IMR-90 (cell line): ENCODE measurements at regions not wholly inside any gene's neighbourhood (a gene's known extent, or its start where the extent isn't known, plus 50 kb on each side); places are given as distances from the start of the nearest gene placed in this dataset.

Experiments used
- ATAC-seq: fragments of 200-7000 bp; cut with Tn5 transposase; 2 replicates; pipeline ENCODE4 v1.9.1; 2020; ENCODE audit warnings: low read depth, mild to moderate bottlenecking, moderate library complexity
- BruUV-seq: library from RNA; stranded (reverse); fragments of 400-500 nt; replicated peaks from 2 replicates; lab custom pipeline; 2021; lab: Mats Ljungman, UMichigan
- CTCF ChIA-PET: fragments of 300-600 bp; formaldehyde crosslinking; extraction: SDS; loops from one replicate; lab custom pipeline; 2021; ENCODE audit warnings: antibody characterized with exemption; lab: Yijun Ruan, JAX
- POLR2A ChIA-PET: fragments of 300-600 bp; sonication (Branson Sonifier 250); formaldehyde crosslinking; loops from one replicate; lab custom pipeline; 2022; ENCODE audit warnings: antibody characterized with exemption; ENCODE audit not compliant: unreplicated experiment; lab: Charles Lee
- DNase-seq: peaks from one replicate; pipeline ENCODE4 v3.0.0; 2013
- H2AFZ ChIP-seq: replicated peaks from 2 replicates; pipeline ENCODE3; 2013; ENCODE audit warnings: low read length, mild to moderate bottlenecking; ENCODE audit not compliant: poor library complexity
- H2AK5ac ChIP-seq: 2 replicates; pipeline ENCODE4 v1.6.1; 2013; ENCODE audit warnings: low read depth, low read length, inconsistent platforms
- H2AK9ac ChIP-seq: replicated peaks from 2 replicates; pipeline ENCODE3; 2013; ENCODE audit warnings: mild to moderate bottlenecking, low read depth, low read length, moderate library complexity; ENCODE audit not compliant: poor library complexity
- H2BK120ac ChIP-seq: 2 replicates; pipeline ENCODE4 v1.6.1; 2013; ENCODE audit warnings: low read depth, low read length, inconsistent platforms
- H2BK15ac ChIP-seq: 3 replicates; pipeline ENCODE4 v1.6.1; 2013; ENCODE audit warnings: low read depth, low read length, inconsistent platforms
- H2BK20ac ChIP-seq: 2 replicates; pipeline ENCODE4 v1.6.1; 2013; ENCODE audit warnings: low read depth, mild to moderate bottlenecking, inconsistent platforms, low read length, moderate library complexity
- H2BK5ac ChIP-seq: 2 replicates; pipeline ENCODE4 v1.6.1; 2013; ENCODE audit warnings: mild to moderate bottlenecking, low read depth, low read length, inconsistent platforms; ENCODE audit not compliant: poor library complexity, severe bottlenecking
- H3K14ac ChIP-seq: replicated peaks from 2 replicates; pipeline ENCODE4 v1.6.1; 2013; ENCODE audit warnings: low read depth, low read length, inconsistent platforms
- H3K18ac ChIP-seq: 2 replicates; pipeline ENCODE4 v1.6.1; 2013; ENCODE audit warnings: low read depth, low read length, control low read depth
- H3K23ac ChIP-seq: 2 replicates; pipeline ENCODE4 v1.6.1; 2013; ENCODE audit warnings: low read depth, low read length, inconsistent platforms
- H3K27ac ChIP-seq: 2 replicates; pipeline ENCODE4 v1.5.1; 2013; ENCODE audit warnings: mild to moderate bottlenecking, control low read depth, low read length; ENCODE audit not compliant: insufficient read depth
- H3K27me3 ChIP-seq: 2 replicates; pipeline ENCODE4 v1.6.1; 2013; ENCODE audit warnings: low read length; ENCODE audit not compliant: control insufficient read depth, insufficient read depth
- H3K36me3 ChIP-seq: 2 replicates; pipeline ENCODE4 v1.6.1; 2013; ENCODE audit warnings: low read length, mixed read lengths; ENCODE audit not compliant: control insufficient read depth, insufficient read depth
- H3K4ac ChIP-seq: 2 replicates; pipeline ENCODE4 v1.6.1; 2013; ENCODE audit warnings: low read depth, low read length, inconsistent platforms
- H3K4me1 ChIP-seq: 2 replicates; pipeline ENCODE4 v1.6.1; 2013; ENCODE audit warnings: low read length, mixed read lengths; ENCODE audit not compliant: control insufficient read depth, insufficient read depth
- H3K4me2 ChIP-seq: 2 replicates; pipeline ENCODE4 v1.6.1; 2013; ENCODE audit warnings: low read depth, mild to moderate bottlenecking, control low read depth, low read length, moderate library complexity
- H3K4me3 ChIP-seq: 2 replicates; pipeline ENCODE4 v1.5.1; 2013; ENCODE audit warnings: low read depth, mild to moderate bottlenecking, control low read depth, low read length, moderate library complexity; ENCODE audit not compliant: insufficient read depth
- H3K56ac ChIP-seq: 2 replicates; pipeline ENCODE4 v1.6.1; 2013; ENCODE audit warnings: low read length, inconsistent platforms; ENCODE audit not compliant: insufficient read depth; ENCODE audit errors: extremely low read depth
- H3K79me1 ChIP-seq, 2 experiments: 2 replicates each; pipeline ENCODE4 v1.6.1; 2013; ENCODE audit warnings: low read length in 2 of 2, inconsistent platforms in 1 of 2, low read depth in 1 of 2
- H3K9ac ChIP-seq: 2 replicates; pipeline ENCODE4 v1.6.1; 2013; ENCODE audit warnings: low read depth, low read length, control low read depth
- H3K9me1 ChIP-seq: 2 replicates; pipeline ENCODE4 v1.6.1; 2013; ENCODE audit warnings: low read length, inconsistent platforms; ENCODE audit not compliant: insufficient read depth
- H3K9me3 ChIP-seq: 2 replicates; pipeline ENCODE4 v1.6.1; 2013; ENCODE audit warnings: low read length; ENCODE audit not compliant: control insufficient read depth, insufficient read depth
- H4K20me1 ChIP-seq: 2 replicates; pipeline ENCODE4 v1.6.1; 2013; ENCODE audit warnings: low read length, inconsistent platforms; ENCODE audit not compliant: insufficient read depth
- H4K5ac ChIP-seq: 2 replicates; pipeline ENCODE4 v1.6.1; 2013; ENCODE audit warnings: mild to moderate bottlenecking, low read depth, low read length, control low read depth
- H4K8ac ChIP-seq, 2 experiments: 2 replicates each; pipeline ENCODE4 v1.6.1; 2013; ENCODE audit warnings: low read depth in 2 of 2, low read length in 2 of 2, control low read depth in 1 of 2, inconsistent platforms in 1 of 2
- H4K91ac ChIP-seq: 2 replicates; pipeline ENCODE4 v1.6.1; 2013; ENCODE audit warnings: low read depth, low read length, inconsistent platforms; ENCODE audit not compliant: insufficient read depth
- BHLHE40 ChIP-seq: fragments of 150-350 bp; IDR thresholded peaks from 2 replicates; pipeline ENCODE4 v1.6.1; 2016; ENCODE audit warnings: mild to moderate bottlenecking, low read depth, low read length
- CEBPB ChIP-seq: IDR thresholded peaks from 2 replicates; pipeline ENCODE4 v1.6.1; 2012; ENCODE audit warnings: low read depth, low read length, improper control_type of control experiment
- CHD1 ChIP-seq: IDR thresholded peaks from 2 replicates; pipeline ENCODE4 v1.6.1; 2012; ENCODE audit warnings: low read depth, low read length, improper control_type of control experiment
- FOS ChIP-seq: fragments of 150-350 bp; IDR thresholded peaks from 2 replicates; pipeline ENCODE4 v1.6.1; 2016; ENCODE audit warnings: low read depth, low read length
- MAFK ChIP-seq: IDR thresholded peaks from 2 replicates; pipeline ENCODE4 v1.6.1; 2012; ENCODE audit warnings: low read depth, low read length, improper control_type of control experiment
- MXI1 ChIP-seq: IDR thresholded peaks from 2 replicates; pipeline ENCODE4 v1.6.1; 2012; ENCODE audit warnings: low read depth, mild to moderate bottlenecking, low read length, moderate library complexity, borderline replicate concordance
- POLR2A ChIP-seq: IDR thresholded peaks from 2 replicates; pipeline ENCODE4 v1.6.1; 2012; ENCODE audit warnings: mild to moderate bottlenecking, low read depth, low read length
- RCOR1 ChIP-seq: IDR thresholded peaks from 2 replicates; pipeline ENCODE4 v1.6.1; 2012; ENCODE audit warnings: mild to moderate bottlenecking, low read length, improper control_type of control experiment; ENCODE audit not compliant: insufficient replicate concordance
- RFX5 ChIP-seq: IDR thresholded peaks from 2 replicates; pipeline ENCODE4 v1.8.0; 2012; ENCODE audit warnings: low read depth, mild to moderate bottlenecking, low read length, moderate library complexity
- SMC3 ChIP-seq: fragments of 150-350 bp; IDR thresholded peaks from 2 replicates; pipeline ENCODE4 v1.6.1; 2016; ENCODE audit warnings: low read depth, mild to moderate bottlenecking, antibody characterized with exemption, low read length, moderate library complexity
- dilution Hi-C: fragments of 300-500 bp; cut with HindIII; formaldehyde crosslinking; loops from one replicate; pipeline ENCODE4 v1.14.3; 2018; ENCODE audit warnings: low sequenced_read_pairs; ENCODE audit not compliant: unreplicated experiment
- in situ Hi-C: fragments of 300-500 bp; cut with MboI; formaldehyde crosslinking; loops from 3 replicates; pipeline ENCODE4 v1.14.3; 2019; ENCODE audit warnings: low sequenced_read_pairs, inconsistent platforms, mixed read lengths
- intact Hi-C: fragments of 100-400 bp; cut with micrococcal nuclease; formaldehyde crosslinking; loops from 2 replicates; pipeline ENCODE4 v1.10.0; 2022
- TF ChIP-seq, protein P1 (sequence below): fragments of 150-350 bp; IDR thresholded peaks from 2 replicates; pipeline ENCODE4 v1.6.1; 2017; ENCODE audit warnings: mild to moderate bottlenecking, antibody characterized with exemption, low read length, low read depth

DNA sequence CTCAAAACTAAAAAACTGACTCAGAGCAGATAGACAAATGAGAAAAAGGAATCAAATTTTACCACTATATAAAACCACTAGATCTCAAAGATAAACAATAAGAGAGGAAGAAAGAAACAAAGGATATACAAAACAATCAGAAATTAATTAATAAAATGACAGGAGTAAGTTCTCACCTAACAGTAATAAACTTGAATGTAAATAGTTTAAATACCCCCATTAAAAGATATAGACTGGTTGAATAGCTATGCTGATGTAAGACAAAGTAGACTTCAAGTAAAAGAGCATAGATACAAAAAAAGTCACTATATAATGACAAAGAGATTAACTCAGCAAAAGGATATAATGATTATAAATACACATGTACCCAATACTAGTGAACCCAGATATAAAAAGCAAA, 72.3 kb upstream of the GNAZ start:
- BruUV-seq: no TSS peak

More for the DNA sequence above, 72.3 kb upstream of the GNAZ start:
- intact Hi-C loops (no loop called here), dilution Hi-C loops (no loop called here), in situ Hi-C loops (no loop called here)
- H3K4me1 ChIP-seq: no peaks in the 10 kb centered on the region
- no peaks in the 10 kb centered on the region for H3K27me3 ChIP-seq
- ChIA-PET POLR2A (no interaction called here), CTCF (no interaction called here)
- H4K20me1 ChIP-seq: no peaks in the 10 kb centered on the region
- TF ChIP-seq CHD1 (no peak), BHLHE40 (no peak), SMC3 (no peak), MXI1 (no peak), POLR2A (no peak), FOS (no peak), RFX5 (no peak), RCOR1 (no peak), MAFK (no peak), CEBPB (no peak)
- TF ChIP-seq, protein P1, sequence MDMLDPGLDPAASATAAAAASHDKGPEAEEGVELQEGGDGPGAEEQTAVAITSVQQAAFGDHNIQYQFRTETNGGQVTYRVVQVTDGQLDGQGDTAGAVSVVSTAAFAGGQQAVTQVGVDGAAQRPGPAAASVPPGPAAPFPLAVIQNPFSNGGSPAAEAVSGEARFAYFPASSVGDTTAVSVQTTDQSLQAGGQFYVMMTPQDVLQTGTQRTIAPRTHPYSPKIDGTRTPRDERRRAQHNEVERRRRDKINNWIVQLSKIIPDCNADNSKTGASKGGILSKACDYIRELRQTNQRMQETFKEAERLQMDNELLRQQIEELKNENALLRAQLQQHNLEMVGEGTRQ: no peak
- ATAC-seq (no peak), DNase-seq (no peak)
- no peak overlapping the region for H4K8ac ChIP-seq
- H3K27ac ChIP-seq: no peak overlapping the region
- no peak overlapping the region for H3K4me3 ChIP-seq
- no peak overlapping the region for H4K5ac ChIP-seq
- H2AFZ ChIP-seq: no peak overlapping the region
- no peaks in the 10 kb centered on the region for H3K36me3 ChIP-seq
- H3K4ac ChIP-seq: no peak overlapping the region
- peaks cover 2% of the 10 kb centered on the region; the same call in 1 of the 2 replicates for H3K9me3 ChIP-seq
- no peak overlapping the region for H3K56ac ChIP-seq
- H3K18ac ChIP-seq: no peak overlapping the region
- H2BK120ac ChIP-seq: no peak overlapping the region
- no peak overlapping the region for H2BK15ac ChIP-seq
- H2BK20ac ChIP-seq: no peak overlapping the region
- H3K9me1 ChIP-seq: no peaks in the 10 kb centered on the region
- H4K91ac ChIP-seq: no peak overlapping the region
- no peak overlapping the region for H3K9ac ChIP-seq
- H2AK5ac ChIP-seq: no peak overlapping the region
- H2AK9ac ChIP-seq: no peak overlapping the region
- H2BK5ac ChIP-seq: no peak overlapping the region
- no peak overlapping the region for H3K14ac ChIP-seq
- H3K4me2 ChIP-seq: no peak overlapping the region
- no peaks in the 10 kb centered on the region for H3K79me1 ChIP-seq
- H3K23ac ChIP-seq: no peak overlapping the region
